ENCODE measurements at regions not wholly inside any gene's neighbourhood (a gene's known extent, or its start where the extent isn't known, plus 50 kb on each side); places are given as distances from the start of the nearest gene placed in this dataset.
A peak's percentile ranks its signal among the peaks of the same experiment; 100 is the strongest.

DNA sequence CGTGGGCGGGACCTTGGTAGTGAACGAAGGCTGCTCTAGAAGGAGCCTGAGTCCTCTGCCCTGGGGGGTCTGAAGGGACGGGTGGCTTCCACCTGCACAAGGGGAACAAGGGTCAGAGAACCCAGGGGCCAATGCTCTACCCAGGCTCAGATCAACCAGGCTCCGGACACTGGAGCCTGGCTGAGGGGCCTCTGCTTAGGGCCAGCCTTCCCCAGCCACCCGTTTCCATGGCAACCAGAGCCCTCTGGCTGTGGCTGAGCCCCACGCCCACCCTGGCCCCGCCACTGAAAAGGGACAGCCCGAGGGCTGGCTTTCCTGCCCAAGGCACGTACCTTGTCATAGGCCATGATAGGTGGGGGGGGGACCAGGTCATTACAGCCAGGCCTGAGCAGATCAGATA is 724.6 kb downstream of the PTPRU start:
- Histone ChIP-seq H3K27me3 (peaks cover 0 to 43% (median 26%) of the 10 kb centered on the region in 7 donors), H3K36me3 (no peaks in the 10 kb centered on the region), H3K4me3 (no peak overlapping the region), H3K27ac (no peak overlapping the region), H3K9me3 (no peaks in the 10 kb centered on the region), H3K4me1 (peaks cover 0 to 4% (median 0%) of the 10 kb centered on the region in 9 donors)
- intact Hi-C loops (cut with DNase I) = no loop called here
- no peak for DNase-seq
- TF ChIP-seq, protein P1, sequence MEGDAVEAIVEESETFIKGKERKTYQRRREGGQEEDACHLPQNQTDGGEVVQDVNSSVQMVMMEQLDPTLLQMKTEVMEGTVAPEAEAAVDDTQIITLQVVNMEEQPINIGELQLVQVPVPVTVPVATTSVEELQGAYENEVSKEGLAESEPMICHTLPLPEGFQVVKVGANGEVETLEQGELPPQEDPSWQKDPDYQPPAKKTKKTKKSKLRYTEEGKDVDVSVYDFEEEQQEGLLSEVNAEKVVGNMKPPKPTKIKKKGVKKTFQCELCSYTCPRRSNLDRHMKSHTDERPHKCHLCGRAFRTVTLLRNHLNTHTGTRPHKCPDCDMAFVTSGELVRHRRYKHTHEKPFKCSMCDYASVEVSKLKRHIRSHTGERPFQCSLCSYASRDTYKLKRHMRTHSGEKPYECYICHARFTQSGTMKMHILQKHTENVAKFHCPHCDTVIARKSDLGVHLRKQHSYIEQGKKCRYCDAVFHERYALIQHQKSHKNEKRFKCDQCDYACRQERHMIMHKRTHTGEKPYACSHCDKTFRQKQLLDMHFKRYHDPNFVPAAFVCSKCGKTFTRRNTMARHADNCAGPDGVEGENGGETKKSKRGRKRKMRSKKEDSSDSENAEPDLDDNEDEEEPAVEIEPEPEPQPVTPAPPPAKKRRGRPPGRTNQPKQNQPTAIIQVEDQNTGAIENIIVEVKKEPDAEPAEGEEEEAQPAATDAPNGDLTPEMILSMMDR (IDR thresholded peaks at IDR 0.05) = no peak
- ATAC-seq = peak in 1 of 8 donors; percentile 26
- 56 to 58% methylated on average over 10 of the region's 10 CpGs for WGBS, 2 donors

DNA sequence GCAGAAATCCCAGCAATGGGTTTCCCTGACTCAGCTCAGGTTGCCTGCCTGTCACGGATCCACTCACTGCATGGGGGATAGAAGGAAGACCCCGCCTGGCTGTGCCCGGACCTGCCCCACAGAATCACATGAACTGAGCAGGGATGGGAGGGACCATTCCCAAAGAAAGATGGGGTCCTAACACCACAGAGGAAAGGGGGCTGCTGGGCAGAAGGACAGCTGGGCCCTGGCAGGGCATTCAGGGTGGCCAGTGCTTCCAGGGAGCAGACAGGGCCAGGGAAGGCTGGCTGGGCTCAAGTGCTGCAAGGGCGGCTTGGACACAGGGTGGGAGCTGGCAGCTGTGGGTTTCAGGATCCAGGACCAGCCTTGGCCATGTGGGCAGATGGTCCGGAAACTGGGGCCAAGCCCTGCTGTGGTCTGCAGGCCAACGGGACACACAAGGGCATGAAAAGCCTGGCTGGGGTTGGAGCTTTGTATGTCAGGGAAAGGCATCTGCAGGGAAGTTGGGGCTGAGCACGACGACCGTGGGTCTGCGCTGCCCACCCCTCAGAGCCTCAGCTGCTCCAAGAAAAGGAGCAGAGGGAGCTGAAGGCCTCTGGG is 723.9 kb downstream of the PTPRU start:
- TF ChIP-seq, protein P1 (IDR thresholded peaks at IDR 0.05) = no peak
- peaks cover 0 to 4% (median 0%) of the 10 kb centered on the region in 9 donors for H3K4me1 ChIP-seq
- DNase-seq (no peak), ATAC-seq (no peak)
- H3K36me3 ChIP-seq = no peaks in the 10 kb centered on the region
- no peak overlapping the region for H3K4me3 ChIP-seq
- H3K9me3 ChIP-seq = no peaks in the 10 kb centered on the region
- no peak overlapping the region for H3K27ac ChIP-seq
- intact Hi-C loops (cut with DNase I) = no loop called here
- 67 to 83% methylated on average over 10 of the region's 10 CpGs for WGBS, 2 donors
- peaks cover 0 to 43% (median 24%) of the 10 kb centered on the region in 7 donors for H3K27me3 ChIP-seq

DNA sequence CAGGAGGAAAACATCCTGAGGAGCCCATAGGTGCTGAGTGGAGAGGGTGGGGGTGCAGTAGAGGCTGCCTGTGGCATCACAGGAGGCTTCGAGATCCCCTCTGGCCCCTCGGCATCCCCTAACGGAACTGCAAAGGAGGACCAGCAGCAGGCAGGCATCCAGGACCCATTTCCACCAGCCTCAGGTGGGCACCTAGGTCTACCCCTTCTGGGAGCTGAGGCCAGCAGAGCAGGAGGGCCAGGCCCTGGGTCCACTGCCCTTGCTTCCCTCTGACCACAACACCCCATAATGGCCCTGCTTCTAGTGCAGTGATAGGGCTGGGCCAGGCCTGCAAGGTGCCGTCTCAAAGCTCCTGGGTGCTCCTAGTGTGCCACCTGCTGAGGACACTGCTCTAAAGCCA is 723.0 kb downstream of the PTPRU start:
- ATAC-seq (no peak), DNase-seq (no peak)
- Histone ChIP-seq H3K36me3 (no peaks in the 10 kb centered on the region), H3K4me1 (peaks cover 0 to 4% (median 0%) of the 10 kb centered on the region in 9 donors), H3K27me3 (peaks cover 0 to 39% (median 20%) of the 10 kb centered on the region in 7 donors), H3K9me3 (no peaks in the 10 kb centered on the region), H3K27ac (no peak overlapping the region), H3K4me3 (no peak overlapping the region)
- 84 to 89% methylated on average over 4 of the region's 4 CpGs for WGBS, 2 donors
- TF ChIP-seq, protein P1 (IDR thresholded peaks at IDR 0.05) = no peak
- intact Hi-C loops (cut with DNase I) = no loop called here

DNA sequence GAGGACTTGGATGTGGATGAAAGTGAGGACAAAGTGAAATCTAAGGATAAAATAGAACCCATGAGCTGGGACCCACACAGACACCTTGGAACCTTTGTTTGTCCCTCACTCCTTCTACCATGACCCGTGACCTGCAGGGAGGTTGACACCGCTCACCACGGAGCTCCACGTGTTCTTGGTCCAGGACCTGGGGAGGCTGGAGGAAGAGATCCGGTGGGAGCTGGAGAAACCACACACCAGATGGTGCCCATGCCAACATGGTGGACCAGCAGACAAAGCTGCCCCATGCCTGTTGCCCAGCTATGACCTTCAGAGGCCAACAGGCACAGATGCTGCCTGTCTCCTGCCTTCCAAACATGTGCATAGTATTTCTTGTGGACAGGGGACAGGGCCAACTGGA is 721.9 kb downstream of the PTPRU start:
- H3K9me3 ChIP-seq = no peaks in the 10 kb centered on the region
- ATAC-seq (no peak), DNase-seq (no peak)
- H3K4me3 ChIP-seq = no peak overlapping the region
- peaks cover 0 to 33% (median 16%) of the 10 kb centered on the region in 7 donors for H3K27me3 ChIP-seq
- 91 to 97% methylated on average over 5 of the region's 5 CpGs for WGBS, 2 donors
- TF ChIP-seq, protein P1 (IDR thresholded peaks at IDR 0.05) = no peak
- no peaks in the 10 kb centered on the region for H3K36me3 ChIP-seq
- peaks cover 0 to 4% (median 0%) of the 10 kb centered on the region in 9 donors for H3K4me1 ChIP-seq
- H3K27ac ChIP-seq = no peak overlapping the region
- intact Hi-C loops (cut with DNase I) = no loop called here

Data from heart right ventricle (tissue), 16 donors.